ENCODE measurements at regions not wholly inside any gene's neighbourhood (a gene's known extent, or its start where the extent isn't known, plus 50 kb on each side); places are given as distances from the start of the nearest gene placed in this dataset.

GRCh38 chr4:125527681-125528080 lies 212.9 kb downstream of the FAT4 start:
- Histone ChIP-seq H3K36me3 (ENCODE audit: control insufficient read depth in 2 of 2, insufficient read depth in 2 of 2, low read length in 1 of 2) (no peaks in the 10 kb centered on the region), H3K4me3 (ENCODE audit: low read length in 2 of 2) (no peak overlapping the region), H3K27me3 (ENCODE audit: control insufficient read depth in 2 of 2, insufficient read depth in 1 of 2, low read length in 1 of 2) (no peaks in the 10 kb centered on the region), H3K4me1 (ENCODE audit: control insufficient read depth in 2 of 2, insufficient read depth in 2 of 2, low read length in 2 of 2) (no peaks in the 10 kb centered on the region), H3K27ac (ENCODE audit: low read depth in 1 of 2, low read length in 1 of 2) (no peak overlapping the region), H3K9me3 (ENCODE audit: control insufficient read depth in 2 of 2, insufficient read depth in 1 of 2, low read length in 1 of 2) (no peaks in the 10 kb centered on the region)
- 96% methylated on average over 1 of the region's 1 CpG for WGBS
- DNase-seq (ENCODE audit: low read depth in 6 of 9, low spot score in 9 of 9), result no peak

- no peaks in the 10 kb centered on the region for H3K4me1 ChIP-seq (ENCODE audit: control insufficient read depth in 2 of 2, insufficient read depth in 2 of 2, low read length in 2 of 2)
- H3K4me3 ChIP-seq (ENCODE audit: low read length in 2 of 2), result no peak overlapping the region
- H3K27me3 ChIP-seq (ENCODE audit: control insufficient read depth in 2 of 2, insufficient read depth in 1 of 2, low read length in 1 of 2), result no peaks in the 10 kb centered on the region
- H3K9me3 ChIP-seq (ENCODE audit: control insufficient read depth in 2 of 2, insufficient read depth in 1 of 2, low read length in 1 of 2), result no peaks in the 10 kb centered on the region
- DNase-seq (ENCODE audit: low read depth in 6 of 9, low spot score in 9 of 9), result no peak
- 93% methylated on average over 2 of the region's 2 CpGs for WGBS
- no peak overlapping the region for H3K27ac ChIP-seq (ENCODE audit: low read depth in 1 of 2, low read length in 1 of 2)
- H3K36me3 ChIP-seq (ENCODE audit: control insufficient read depth in 2 of 2, insufficient read depth in 2 of 2, low read length in 1 of 2), result no peaks in the 10 kb centered on the region
Observed at GRCh38 chr4:125529071-125529470, 214.3 kb downstream of the FAT4 start.

GRCh38 chr4:125538670-125539069 lies 223.9 kb downstream of the FAT4 start:
- DNase-seq (ENCODE audit: low read depth in 6 of 9, low spot score in 9 of 9), result no peak
- Histone ChIP-seq H3K9me3 (ENCODE audit: control insufficient read depth in 2 of 2, insufficient read depth in 1 of 2, low read length in 1 of 2) (no peaks in the 10 kb centered on the region), H3K27ac (ENCODE audit: low read depth in 1 of 2, low read length in 1 of 2) (no peak overlapping the region), H3K4me3 (ENCODE audit: low read length in 2 of 2) (no peak overlapping the region), H3K4me1 (ENCODE audit: control insufficient read depth in 2 of 2, insufficient read depth in 2 of 2, low read length in 2 of 2) (no peaks in the 10 kb centered on the region), H3K36me3 (ENCODE audit: control insufficient read depth in 2 of 2, insufficient read depth in 2 of 2, low read length in 1 of 2) (no peaks in the 10 kb centered on the region), H3K27me3 (ENCODE audit: control insufficient read depth in 2 of 2, insufficient read depth in 1 of 2, low read length in 1 of 2) (no peaks in the 10 kb centered on the region)
- WGBS, result 86% methylated on average over 1 of the region's 1 CpG

GRCh38 chr4:125539691-125540090 lies 224.9 kb downstream of the FAT4 start:
- no peak for DNase-seq (ENCODE audit: low read depth in 6 of 9, low spot score in 9 of 9)
- Histone ChIP-seq H3K4me1 (ENCODE audit: control insufficient read depth in 2 of 2, insufficient read depth in 2 of 2, low read length in 2 of 2) (no peaks in the 10 kb centered on the region), H3K9me3 (ENCODE audit: control insufficient read depth in 2 of 2, insufficient read depth in 1 of 2, low read length in 1 of 2) (no peaks in the 10 kb centered on the region), H3K27me3 (ENCODE audit: control insufficient read depth in 2 of 2, insufficient read depth in 1 of 2, low read length in 1 of 2) (no peaks in the 10 kb centered on the region), H3K36me3 (ENCODE audit: control insufficient read depth in 2 of 2, insufficient read depth in 2 of 2, low read length in 1 of 2) (no peaks in the 10 kb centered on the region), H3K27ac (ENCODE audit: low read depth in 1 of 2, low read length in 1 of 2) (no peak overlapping the region), H3K4me3 (ENCODE audit: low read length in 2 of 2) (no peak overlapping the region)
- 59% methylated on average over 2 of the region's 2 CpGs for WGBS

- H3K4me3 ChIP-seq (ENCODE audit: low read length in 2 of 2), result no peak overlapping the region
- H3K27ac ChIP-seq (ENCODE audit: low read depth in 1 of 2, low read length in 1 of 2), result no peak overlapping the region
- DNase-seq (ENCODE audit: low read depth in 6 of 9, low spot score in 9 of 9), result no peak
- peaks cover 1 to 8% of the 10 kb centered on the region in 2 donors for H3K9me3 ChIP-seq (ENCODE audit: control insufficient read depth in 2 of 2, insufficient read depth in 1 of 2, low read length in 1 of 2)
- no peaks in the 10 kb centered on the region for H3K4me1 ChIP-seq (ENCODE audit: control insufficient read depth in 2 of 2, insufficient read depth in 2 of 2, low read length in 2 of 2)
- H3K36me3 ChIP-seq (ENCODE audit: control insufficient read depth in 2 of 2, insufficient read depth in 2 of 2, low read length in 1 of 2), result no peaks in the 10 kb centered on the region
- H3K27me3 ChIP-seq (ENCODE audit: control insufficient read depth in 2 of 2, insufficient read depth in 1 of 2, low read length in 1 of 2), result no peaks in the 10 kb centered on the region
Observed at GRCh38 chr4:125541836-125542385, 227.2 kb downstream of the FAT4 start.

GRCh38 chr4:125546272-125546671 lies 231.5 kb downstream of the FAT4 start:
- H3K27ac ChIP-seq (ENCODE audit: low read depth in 1 of 2, low read length in 1 of 2), result no peak overlapping the region

GRCh38 chr4:125547836-125548235 lies 233.1 kb downstream of the FAT4 start:
- Histone ChIP-seq H3K4me3 (ENCODE audit: low read length in 2 of 2) (no peak overlapping the region), H3K36me3 (ENCODE audit: control insufficient read depth in 2 of 2, insufficient read depth in 2 of 2, low read length in 1 of 2) (no peaks in the 10 kb centered on the region), H3K4me1 (ENCODE audit: control insufficient read depth in 2 of 2, insufficient read depth in 2 of 2, low read length in 2 of 2) (no peaks in the 10 kb centered on the region), H3K27me3 (ENCODE audit: control insufficient read depth in 2 of 2, insufficient read depth in 1 of 2, low read length in 1 of 2) (no peaks in the 10 kb centered on the region), H3K9me3 (ENCODE audit: control insufficient read depth in 2 of 2, insufficient read depth in 1 of 2, low read length in 1 of 2) (peaks cover 1 to 8% of the 10 kb centered on the region in 2 donors), H3K27ac (ENCODE audit: low read depth in 1 of 2, low read length in 1 of 2) (no peak overlapping the region)
- WGBS, result 89% methylated on average over 4 of the region's 4 CpGs
- DNase-seq (ENCODE audit: low read depth in 6 of 9, low spot score in 9 of 9), result no peak

More at GRCh38 chr4:125546272-125546671, 231.5 kb downstream of the FAT4 start:
- no peaks in the 10 kb centered on the region for H3K27me3 ChIP-seq (ENCODE audit: control insufficient read depth in 2 of 2, insufficient read depth in 1 of 2, low read length in 1 of 2)
- H3K4me1 ChIP-seq (ENCODE audit: control insufficient read depth in 2 of 2, insufficient read depth in 2 of 2, low read length in 2 of 2), result no peaks in the 10 kb centered on the region
- WGBS, result 95% methylated on average over 15 of the region's 15 CpGs
- no peaks in the 10 kb centered on the region for H3K36me3 ChIP-seq (ENCODE audit: control insufficient read depth in 2 of 2, insufficient read depth in 2 of 2, low read length in 1 of 2)
- DNase-seq (ENCODE audit: low read depth in 6 of 9, low spot score in 9 of 9), result no peak
- no peak overlapping the region for H3K4me3 ChIP-seq (ENCODE audit: low read length in 2 of 2)
- H3K9me3 ChIP-seq (ENCODE audit: control insufficient read depth in 2 of 2, insufficient read depth in 1 of 2, low read length in 1 of 2), result peaks cover 1 to 8% of the 10 kb centered on the region in 2 donors

GRCh38 chr4:125550769-125551168 lies 236.0 kb downstream of the FAT4 start:
- Histone ChIP-seq H3K4me3 (ENCODE audit: low read length in 2 of 2) (no peak overlapping the region), H3K27me3 (ENCODE audit: control insufficient read depth in 2 of 2, insufficient read depth in 1 of 2, low read length in 1 of 2) (no peaks in the 10 kb centered on the region), H3K27ac (ENCODE audit: low read depth in 1 of 2, low read length in 1 of 2) (no peak overlapping the region), H3K36me3 (ENCODE audit: control insufficient read depth in 2 of 2, insufficient read depth in 2 of 2, low read length in 1 of 2) (no peaks in the 10 kb centered on the region), H3K9me3 (ENCODE audit: control insufficient read depth in 2 of 2, insufficient read depth in 1 of 2, low read length in 1 of 2) (peaks cover 1 to 8% of the 10 kb centered on the region in 2 donors), H3K4me1 (ENCODE audit: control insufficient read depth in 2 of 2, insufficient read depth in 2 of 2, low read length in 2 of 2) (no peaks in the 10 kb centered on the region)
- 82% methylated on average over 5 of the region's 5 CpGs for WGBS
- DNase-seq (ENCODE audit: low read depth in 6 of 9, low spot score in 9 of 9), result no peak

- H3K4me1 ChIP-seq (ENCODE audit: control insufficient read depth in 2 of 2, insufficient read depth in 2 of 2, low read length in 2 of 2), result no peaks in the 10 kb centered on the region
- H3K4me3 ChIP-seq (ENCODE audit: low read length in 2 of 2), result no peak overlapping the region
- no peaks in the 10 kb centered on the region for H3K36me3 ChIP-seq (ENCODE audit: control insufficient read depth in 2 of 2, insufficient read depth in 2 of 2, low read length in 1 of 2)
- WGBS, result 88% methylated on average over 2 of the region's 2 CpGs
- H3K9me3 ChIP-seq (ENCODE audit: control insufficient read depth in 2 of 2, insufficient read depth in 1 of 2, low read length in 1 of 2), result peaks cover 0 to 4% of the 10 kb centered on the region in 2 donors
- H3K27ac ChIP-seq (ENCODE audit: low read depth in 1 of 2, low read length in 1 of 2), result no peak overlapping the region
- no peak for DNase-seq (ENCODE audit: low read depth in 6 of 9, low spot score in 9 of 9)
- no peaks in the 10 kb centered on the region for H3K27me3 ChIP-seq (ENCODE audit: control insufficient read depth in 2 of 2, insufficient read depth in 1 of 2, low read length in 1 of 2)
Observed at GRCh38 chr4:125551466-125551865, 236.7 kb downstream of the FAT4 start.

GRCh38 chr4:125551967-125552366 lies 237.2 kb downstream of the FAT4 start:
- no peak overlapping the region for H3K27ac ChIP-seq (ENCODE audit: low read depth in 1 of 2, low read length in 1 of 2)
- no peaks in the 10 kb centered on the region for H3K4me1 ChIP-seq (ENCODE audit: control insufficient read depth in 2 of 2, insufficient read depth in 2 of 2, low read length in 2 of 2)
- H3K4me3 ChIP-seq (ENCODE audit: low read length in 2 of 2), result no peak overlapping the region
- no peaks in the 10 kb centered on the region for H3K27me3 ChIP-seq (ENCODE audit: control insufficient read depth in 2 of 2, insufficient read depth in 1 of 2, low read length in 1 of 2)
- 100% methylated on average over 1 of the region's 1 CpG for WGBS
- DNase-seq (ENCODE audit: low read depth in 6 of 9, low spot score in 9 of 9), result no peak
- no peaks in the 10 kb centered on the region for H3K36me3 ChIP-seq (ENCODE audit: control insufficient read depth in 2 of 2, insufficient read depth in 2 of 2, low read length in 1 of 2)
- no peaks in the 10 kb centered on the region for H3K9me3 ChIP-seq (ENCODE audit: control insufficient read depth in 2 of 2, insufficient read depth in 1 of 2, low read length in 1 of 2)
